H9 (cell line): ENCODE measurements at regions not wholly inside any gene's neighbourhood (a gene's known extent, or its start where the extent isn't known, plus 50 kb on each side); places are given as distances from the start of the nearest gene placed in this dataset.

Source experiments
- DNase-seq: peaks from one replicate; pipeline ENCODE4 v3.0.0-alpha.2; 2017
- H2AFZ ChIP-seq: one replicate; pipeline ENCODE4 v1.6.1; 2013; ENCODE audit warnings: mild to moderate bottlenecking, low read length, control low read depth, moderate library complexity
- H2AK5ac ChIP-seq: 2 replicates; pipeline ENCODE4 v1.6.1; 2013; ENCODE audit warnings: low read length, control low read depth, mixed read lengths; ENCODE audit not compliant: insufficient read length
- H2BK120ac ChIP-seq: one replicate; pipeline ENCODE4 v1.6.1; 2013; ENCODE audit warnings: low read depth, mild to moderate bottlenecking, low read length, control low read depth, inconsistent platforms; ENCODE audit not compliant: poor library complexity, severe bottlenecking
- H2BK12ac ChIP-seq: 2 replicates; pipeline ENCODE4 v1.6.1; 2013; ENCODE audit warnings: low read length, control low read depth, mixed read lengths, low read depth; ENCODE audit not compliant: insufficient read length
- H2BK15ac ChIP-seq: 2 replicates; pipeline ENCODE4 v1.6.1; 2013; ENCODE audit warnings: low read depth, low read length, control low read depth
- H2BK20ac ChIP-seq: one replicate; pipeline ENCODE4 v1.6.1; 2013; ENCODE audit warnings: low read depth, mild to moderate bottlenecking, low read length, control low read depth, inconsistent platforms; ENCODE audit not compliant: poor library complexity, severe bottlenecking
- H2BK5ac ChIP-seq: 2 replicates; pipeline ENCODE4 v1.6.1; 2013; ENCODE audit warnings: low read length, control low read depth, mixed read lengths; ENCODE audit not compliant: insufficient read length
- H3K14ac ChIP-seq: 2 replicates; pipeline ENCODE4 v1.6.1; 2013; ENCODE audit warnings: low read length, control low read depth; ENCODE audit not compliant: insufficient read depth
- H3K18ac ChIP-seq: 2 replicates; pipeline ENCODE4 v1.6.1; 2013; ENCODE audit warnings: low read depth, mild to moderate bottlenecking, mixed read lengths, low read length, control low read depth; ENCODE audit not compliant: insufficient read length
- H3K23ac ChIP-seq: 2 replicates; pipeline ENCODE4 v1.6.1; 2013; ENCODE audit warnings: low read length, control low read depth, mixed read lengths, low read depth; ENCODE audit not compliant: insufficient read length
- H3K23me2 ChIP-seq: 2 replicates; pipeline ENCODE4 v1.6.1; 2013; ENCODE audit warnings: low read depth, mild to moderate bottlenecking, mixed read lengths, low read length, control low read depth; ENCODE audit not compliant: insufficient read length, poor library complexity, severe bottlenecking
- H3K27ac ChIP-seq: 2 replicates; pipeline ENCODE4 v1.5.1; 2013; ENCODE audit warnings: low read length, control low read depth, mixed read lengths, low read depth; ENCODE audit not compliant: insufficient read length
- H3K27me3 ChIP-seq: 2 replicates; pipeline ENCODE4 v1.6.1; 2013; ENCODE audit warnings: low read length, control low read depth, inconsistent platforms; ENCODE audit not compliant: insufficient read depth
- H3K4ac ChIP-seq: 2 replicates; pipeline ENCODE4 v1.6.1; 2013; ENCODE audit warnings: low read depth, mild to moderate bottlenecking, control low read depth, inconsistent platforms, low read length, moderate library complexity
- H3K4me1 ChIP-seq: 2 replicates; pipeline ENCODE4 v1.6.1; 2013; ENCODE audit warnings: low read length, control low read depth, inconsistent platforms; ENCODE audit not compliant: insufficient read depth
- H3K4me2 ChIP-seq: 2 replicates; pipeline ENCODE4 v1.6.1; 2013; ENCODE audit warnings: low read length, control low read depth, mixed read lengths; ENCODE audit not compliant: insufficient read length, insufficient read depth
- H3K56ac ChIP-seq: 2 replicates; pipeline ENCODE4 v1.6.1; 2013; ENCODE audit warnings: low read depth, mild to moderate bottlenecking, mixed read lengths, low read length, control low read depth; ENCODE audit not compliant: insufficient read length
- H3K79me1 ChIP-seq: 2 replicates; pipeline ENCODE4 v1.6.1; 2013; ENCODE audit warnings: low read depth, mild to moderate bottlenecking, moderate library complexity, low read length, control low read depth, inconsistent platforms; ENCODE audit not compliant: insufficient read depth, poor library complexity, severe bottlenecking
- H3K79me2 ChIP-seq: 2 replicates; pipeline ENCODE4 v1.6.1; 2013; ENCODE audit warnings: low read length, control low read depth, inconsistent platforms; ENCODE audit not compliant: insufficient read depth
- H3K9ac ChIP-seq: 2 replicates; pipeline ENCODE4 v1.6.1; 2013; ENCODE audit warnings: low read length, control low read depth, mixed read lengths; ENCODE audit not compliant: insufficient read length; ENCODE audit errors: extremely low read depth
- H3K9me3 ChIP-seq: one replicate; pipeline ENCODE4 v1.6.1; 2013; ENCODE audit warnings: low read depth, low read length, inconsistent platforms; ENCODE audit not compliant: control insufficient read depth
- H3T11ph ChIP-seq: one replicate; pipeline ENCODE4 v1.6.1; 2013; ENCODE audit warnings: mild to moderate bottlenecking, low read length, control low read depth, inconsistent platforms
- H4K20me1 ChIP-seq: one replicate; pipeline ENCODE4 v1.6.1; 2013; ENCODE audit not compliant: control insufficient read depth, insufficient read length, insufficient read depth
- H4K5ac ChIP-seq: 2 replicates; pipeline ENCODE4 v1.6.1; 2013; ENCODE audit warnings: low read depth, mild to moderate bottlenecking, mixed read lengths, low read length, control low read depth; ENCODE audit not compliant: insufficient read length
- H4K8ac ChIP-seq: replicated peaks from 2 replicates; pipeline ENCODE4 v1.6.1; 2013; ENCODE audit warnings: low read length, control low read depth, mixed read lengths, low read depth; ENCODE audit not compliant: insufficient read length
- H4K91ac ChIP-seq: 2 replicates; pipeline ENCODE4 v1.6.1; 2013; ENCODE audit warnings: low read depth, mild to moderate bottlenecking, moderate library complexity, mixed read lengths, low read length, control low read depth; ENCODE audit not compliant: insufficient read length
- H3K27ac Mint-ChIP-seq, 3 experiments: 2 replicates in 2 of 3; 3 replicates in 1 of 3; pipeline ENCODE4 v1.8.0; 2020 to 2021; ENCODE audit warnings: mixed read lengths in 3 of 3, mild to moderate bottlenecking in 1 of 3, moderate library complexity in 1 of 3
- H3K27me3 Mint-ChIP-seq: 2 replicates; pipeline ENCODE4 v1.8.0; 2021; ENCODE audit warnings: low read depth, mild to moderate bottlenecking, moderate library complexity, mixed read lengths
- H3K36me3 Mint-ChIP-seq, 3 experiments: 2 replicates in 2 of 3; 3 replicates in 1 of 3; pipeline ENCODE4 v1.8.0; 2020 to 2021; ENCODE audit warnings: low read depth in 3 of 3, mixed read lengths in 3 of 3; ENCODE audit not compliant: insufficient read depth in 1 of 3
- H3K4me1 Mint-ChIP-seq, 2 experiments: 2 replicates each; pipeline ENCODE4 v1.8.0; 2020; ENCODE audit warnings: mixed read lengths in 2 of 2
- H3K4me3 Mint-ChIP-seq, 2 experiments: 2 replicates in 1 of 2; 3 replicates in 1 of 2; pipeline ENCODE4 v1.8.0; 2020 to 2021; ENCODE audit warnings: mild to moderate bottlenecking in 2 of 2, mixed read lengths in 2 of 2, moderate library complexity in 1 of 2
- H3K9me3 Mint-ChIP-seq, 2 experiments: 2 replicates in 1 of 2; 3 replicates in 1 of 2; pipeline ENCODE4 v1.8.0; 2020; ENCODE audit warnings: mild to moderate bottlenecking in 2 of 2, mixed read lengths in 2 of 2, moderate library complexity in 1 of 2
- CTCF ChIP-seq: fragments of 200-600 bp; sonication (generic); conservative IDR thresholded peaks from 3 replicates; pipeline ENCODE4 v1.8.0; 2021; ENCODE audit warnings: antibody characterized with exemption, mild to moderate bottlenecking
- WGBS: extraction: QIAGEN DNeasy Blood & Tissue Kit; methylation state at CpG from one replicate; pipeline ENCODE4 v1.1.7; 2013; ENCODE audit warnings: missing lambda C conversion rate, low lambda C conversion rate, mixed read lengths; ENCODE audit not compliant: insufficient read length; ENCODE audit errors: extremely low coverage; 5-methylcytosine and 5-hydroxymethylcytosine counted together

GRCh38 chr16:8426569-8426968, 163.7 kb downstream of the TMEM114 start:
- TF ChIP-seq CTCF = no peak
- Histone ChIP-seq H3K23me2 (no peaks in the 10 kb centered on the region), H3K27me3 (no peaks in the 10 kb centered on the region), H3K4me1 (no peaks in the 10 kb centered on the region), H2AK5ac (no peak overlapping the region), H3K9ac (no peak overlapping the region), H3K79me1 (no peaks in the 10 kb centered on the region), H4K20me1 (no peaks in the 10 kb centered on the region), H4K5ac (no peak overlapping the region), H3T11ph (no peak overlapping the region), H3K4me2 (no peak overlapping the region), H2AFZ (no peak overlapping the region), H2BK120ac (no peak overlapping the region), H3K18ac (no peak overlapping the region), H2BK15ac (no peak overlapping the region), H3K9me3 (no peaks in the 10 kb centered on the region), H3K14ac (no peak overlapping the region), H4K91ac (no peak overlapping the region), H3K56ac (no peak overlapping the region), H2BK20ac (no peak overlapping the region), H2BK5ac (no peak overlapping the region), H3K27ac (no peak overlapping the region), H3K79me2 (no peaks in the 10 kb centered on the region), H3K23ac (no peak overlapping the region), H4K8ac (no peak overlapping the region), H2BK12ac (no peak overlapping the region), H3K4ac (no peak overlapping the region)
- no peak overlapping the region for H3K27ac Mint-ChIP-seq
- H3K36me3 Mint-ChIP-seq = no peaks in the 10 kb centered on the region
- WGBS = no CpG with 5 or more reads among the region's 4 CpGs
- H3K4me3 Mint-ChIP-seq = no peak overlapping the region
- H3K4me1 Mint-ChIP-seq = no peaks in the 10 kb centered on the region
- DNase-seq = no peak
- no peaks in the 10 kb centered on the region for H3K9me3 Mint-ChIP-seq
- peaks cover 8% of the 10 kb centered on the region for H3K27me3 Mint-ChIP-seq
